Stimulated activated CD8-positive, alpha-beta memory T cell treated with anti-CD3 and anti-CD28 coated beads, Interleukin-12 subunit alpha, Interleukin-12 subunit beta, amount 100 ng/mL, for 1 hour (primary cell): ENCODE measurements at regions not wholly inside any gene's neighbourhood (a gene's known extent, or its start where the extent isn't known, plus 50 kb on each side); places are given as distances from the start of the nearest gene placed in this dataset.
"Not testable (repeated sequence)": the region's sequence is repeated elsewhere in the genome, so short reads cannot be mapped to it uniquely, and the experiment has no call there.

Source experiments
- DNase-seq: peaks from one replicate; pipeline ENCODE4 v3.0.0-alpha.2; 2020; ENCODE audit warnings: low read depth

DNA sequence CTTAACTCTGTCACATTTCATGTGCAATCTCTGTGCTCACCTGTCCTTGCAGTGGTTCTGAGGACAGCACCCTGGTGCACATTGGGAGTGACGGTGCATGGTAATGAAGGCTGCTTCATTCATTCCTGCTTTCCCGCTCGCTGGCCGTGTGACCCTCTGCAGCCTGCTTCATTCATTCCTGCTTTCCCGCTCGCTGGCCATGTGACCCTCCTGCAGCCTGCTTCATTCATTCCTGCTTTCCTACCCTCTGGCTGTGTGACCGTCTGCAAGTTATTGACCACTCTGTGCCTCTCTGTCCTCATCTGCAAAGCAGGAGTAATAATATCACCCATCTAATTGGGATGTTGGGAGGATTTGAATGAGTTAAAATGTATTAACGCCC is 189.1 kb upstream of the TMEM132C start:
- DNase-seq = no peak

DNA sequence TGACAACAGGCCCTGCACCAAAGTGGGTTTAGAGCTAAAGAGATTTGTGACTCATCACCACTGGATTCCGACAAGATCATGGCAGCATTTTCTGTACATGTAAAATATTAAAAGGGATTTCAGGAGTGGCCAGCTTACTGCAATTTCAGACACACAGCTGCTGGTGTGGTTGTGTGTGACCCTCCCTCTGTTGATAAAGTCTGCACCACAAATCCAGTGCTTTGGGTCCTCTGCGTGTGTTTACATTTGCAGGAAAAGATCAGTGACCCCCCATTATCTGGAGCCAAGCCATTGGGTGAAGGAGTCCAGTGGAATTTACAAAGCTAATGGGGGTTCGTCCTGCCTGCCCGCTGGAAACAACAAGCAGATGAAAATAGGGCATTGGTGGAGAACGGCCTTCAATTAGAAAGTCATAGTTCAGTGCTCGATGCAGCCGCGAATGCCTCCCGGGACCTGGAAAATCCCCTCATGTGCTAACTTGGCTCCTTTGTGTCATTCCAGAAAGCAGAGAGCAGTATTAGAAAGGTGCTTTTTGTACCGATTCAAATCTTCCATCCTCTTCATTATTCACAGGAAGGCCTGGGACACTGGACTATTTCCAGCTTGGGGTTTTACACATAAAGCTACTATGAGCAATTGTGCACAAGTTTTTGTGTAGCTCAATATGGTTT is 188.5 kb upstream of the TMEM132C start:
- DNase-seq = no peak

DNA sequence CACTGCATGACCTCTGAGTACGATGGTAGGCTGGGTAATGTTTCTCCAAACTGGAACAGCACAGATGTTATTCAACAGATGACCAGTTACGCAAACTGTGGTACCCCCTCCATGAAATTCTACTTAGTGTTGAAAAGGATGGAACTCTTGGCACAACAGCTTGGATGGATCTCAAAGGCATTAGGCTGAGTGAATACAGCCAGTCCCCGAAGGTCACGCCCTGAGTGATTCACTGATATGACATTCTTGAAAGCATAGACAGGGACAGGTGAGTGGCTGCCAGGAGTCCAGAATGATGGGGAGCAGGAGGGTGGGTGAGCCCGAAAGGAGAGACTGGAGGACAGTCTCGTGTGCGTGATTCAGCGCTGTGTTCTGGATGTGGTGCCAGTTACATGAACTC is 187.5 kb upstream of the TMEM132C start:
- no peak for DNase-seq

DNA sequence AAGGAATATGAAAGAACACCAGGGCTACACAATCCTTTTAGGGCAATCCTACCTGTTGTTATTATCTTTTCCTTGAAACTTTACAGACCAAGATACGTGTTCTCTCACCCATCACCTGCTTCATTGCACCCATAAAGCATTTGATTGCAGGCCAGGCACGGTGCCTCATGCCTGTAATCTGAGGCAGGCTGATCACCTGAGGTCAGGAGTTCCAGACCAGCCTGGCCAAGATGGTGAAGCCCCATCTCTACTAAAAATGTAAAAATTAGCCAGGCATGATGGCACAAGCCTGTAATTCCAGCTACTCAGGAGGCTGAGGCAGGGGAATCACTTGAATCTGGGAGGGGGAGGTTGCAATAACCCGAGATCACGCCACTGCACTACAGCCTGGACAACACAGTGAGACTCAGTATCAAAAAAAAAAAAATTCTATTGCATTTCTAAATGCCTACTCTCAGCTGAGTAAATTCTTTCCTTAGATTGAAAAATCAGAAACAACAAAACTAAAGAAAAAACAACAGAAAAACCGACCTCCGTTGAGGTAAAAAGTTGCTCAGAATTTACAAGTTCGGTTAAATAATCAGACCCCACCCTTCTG is 183.7 kb upstream of the TMEM132C start:
- no peak for DNase-seq

DNA sequence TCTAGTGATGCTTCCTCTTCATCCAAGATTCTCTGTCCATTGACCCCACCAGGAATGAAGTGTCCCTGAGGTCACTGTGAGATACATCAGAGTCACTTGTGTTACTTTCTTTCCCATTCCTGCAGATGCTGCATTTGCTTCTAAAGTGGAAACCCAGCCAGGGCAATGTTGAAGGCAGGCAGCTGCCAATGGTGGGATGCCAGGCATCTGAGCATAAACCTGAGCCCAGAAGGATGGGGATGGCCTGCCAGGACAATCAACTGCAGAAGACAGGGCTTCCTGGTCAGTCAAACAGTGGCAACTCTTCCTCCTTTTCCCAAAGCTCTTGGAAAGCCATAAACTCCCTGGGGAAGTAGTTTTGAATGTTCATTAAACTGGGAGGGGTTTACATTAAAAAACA is 178.0 kb upstream of the TMEM132C start:
- no peak for DNase-seq

DNA sequence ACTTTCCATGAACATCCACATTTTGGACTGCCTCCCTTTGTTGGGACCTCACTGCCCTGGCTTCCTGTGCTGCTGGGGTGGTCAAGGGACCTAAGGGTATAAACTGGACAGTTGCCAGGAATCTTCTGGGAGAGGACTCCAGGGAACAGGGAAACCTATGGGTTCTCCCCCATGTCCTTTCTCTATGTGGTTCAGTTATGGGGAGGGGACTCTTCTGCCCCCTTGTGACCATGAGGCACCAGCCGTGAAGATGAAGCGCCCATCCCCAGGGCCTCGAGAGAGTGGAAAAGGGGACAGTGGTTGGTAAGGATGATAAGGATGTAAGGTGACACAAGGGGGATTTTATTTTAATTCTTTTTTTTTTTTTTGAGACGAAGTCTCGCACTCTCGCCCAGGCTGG is 177.0 kb upstream of the TMEM132C start:
- DNase-seq = no peak

DNA sequence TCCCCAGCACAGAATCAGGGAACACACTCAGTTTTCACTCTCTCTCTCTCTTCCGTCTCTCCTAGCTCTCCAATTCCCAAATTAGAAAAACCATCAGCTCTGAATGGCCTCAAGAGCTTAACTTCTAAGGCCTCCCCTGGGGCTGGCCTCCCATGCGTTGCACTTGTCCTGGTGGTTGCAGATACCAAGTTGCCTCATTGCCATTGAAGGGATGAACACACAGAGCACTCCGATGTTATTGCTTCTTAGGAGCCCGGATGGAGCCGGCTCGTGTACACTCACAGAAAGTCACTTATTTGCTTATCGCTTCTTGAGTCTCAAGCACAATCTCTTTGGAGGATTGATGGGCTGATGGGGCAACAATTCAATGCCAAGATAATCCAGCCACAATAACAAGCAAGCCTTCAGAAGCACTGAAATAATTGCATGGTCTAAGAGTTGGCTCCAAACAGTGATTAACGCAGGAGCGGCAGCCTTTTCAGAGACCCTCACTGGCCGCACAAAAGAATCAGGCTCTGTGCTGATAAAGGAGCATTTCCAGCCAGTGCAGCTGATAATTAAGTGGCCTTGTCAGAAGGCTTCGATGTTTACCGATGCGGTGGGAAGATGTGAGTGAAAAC is 175.8 kb upstream of the TMEM132C start:
- DNase-seq = no peak

DNA sequence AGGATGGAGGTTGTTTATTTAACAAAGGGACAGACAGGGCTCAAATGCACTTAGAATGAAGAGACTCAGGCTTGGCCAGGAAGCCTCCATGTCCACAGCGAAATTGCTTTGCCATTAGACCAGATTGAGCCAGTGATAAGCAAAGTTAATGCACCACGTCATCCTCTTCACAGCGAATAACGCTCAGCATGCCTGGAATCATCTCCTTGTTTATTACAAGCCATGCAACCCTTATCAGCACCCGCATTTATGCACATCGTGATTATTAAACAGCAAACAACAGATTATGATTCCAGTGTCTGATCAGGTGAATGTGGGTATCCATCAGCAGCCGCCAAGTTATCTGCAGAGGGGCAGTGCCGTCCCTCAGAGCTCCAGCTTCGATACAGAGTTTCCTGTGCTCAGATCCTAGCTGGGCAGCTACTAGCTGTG is 175.0 kb upstream of the TMEM132C start:
- no peak for DNase-seq

DNA sequence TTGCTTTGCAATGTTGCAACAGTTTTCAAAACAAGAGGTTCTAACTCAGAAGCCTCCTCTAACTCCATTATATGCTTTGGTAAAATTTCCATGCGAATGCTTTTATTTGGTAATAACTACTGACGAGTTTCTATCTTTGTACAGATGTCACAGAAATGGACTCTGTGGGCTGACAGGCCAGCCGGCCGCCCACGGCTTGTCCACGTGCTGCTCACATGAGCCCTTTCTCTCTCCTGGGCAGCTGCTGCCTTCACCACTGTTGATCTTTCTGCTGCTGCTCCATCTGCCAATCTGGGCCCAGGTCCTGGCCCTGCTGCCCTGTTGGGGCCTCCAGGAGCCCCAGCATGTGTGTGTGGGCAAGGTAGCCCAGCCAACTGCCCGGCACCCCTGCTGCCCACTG is 168.2 kb upstream of the TMEM132C start:
- no peak for DNase-seq

DNA sequence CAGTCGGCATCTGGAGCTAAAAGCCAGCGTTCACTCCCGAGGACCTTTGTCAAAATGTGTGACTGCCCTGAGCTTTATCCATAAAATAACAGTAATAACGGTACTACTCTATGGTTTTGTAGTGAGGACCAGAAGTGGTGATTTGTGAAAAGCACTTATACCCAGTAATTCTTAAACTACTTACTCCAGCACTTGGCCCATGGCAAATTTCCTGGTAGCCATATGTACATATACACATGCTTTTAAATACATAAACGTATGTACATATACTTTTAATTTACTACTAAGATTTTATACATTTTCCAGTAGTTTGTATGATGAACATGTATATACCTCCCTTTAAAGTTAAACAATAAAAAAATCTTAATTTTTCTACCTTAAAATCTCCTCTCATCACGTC is 163.8 kb upstream of the TMEM132C start:
- DNase-seq = no peak

DNA sequence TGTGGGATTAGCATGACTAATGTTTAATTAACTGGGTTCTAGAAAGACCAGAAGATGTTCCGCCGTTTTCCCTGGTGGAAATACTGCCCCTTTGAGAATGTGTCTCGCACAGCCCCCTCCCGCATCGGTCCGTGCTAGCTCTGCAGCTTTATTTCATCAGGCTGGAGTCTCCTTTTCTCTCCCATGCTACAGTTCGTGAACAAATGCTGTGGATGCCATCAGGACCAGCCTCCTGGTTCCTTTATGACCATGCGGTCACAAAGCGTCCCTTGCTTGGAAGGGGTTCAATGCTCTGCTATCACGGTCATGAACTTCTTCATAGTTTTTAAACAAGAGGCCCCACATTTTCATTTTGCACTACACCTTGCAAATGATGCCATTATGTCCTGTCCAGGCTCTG is 157.7 kb upstream of the TMEM132C start:
- no peak for DNase-seq

DNA sequence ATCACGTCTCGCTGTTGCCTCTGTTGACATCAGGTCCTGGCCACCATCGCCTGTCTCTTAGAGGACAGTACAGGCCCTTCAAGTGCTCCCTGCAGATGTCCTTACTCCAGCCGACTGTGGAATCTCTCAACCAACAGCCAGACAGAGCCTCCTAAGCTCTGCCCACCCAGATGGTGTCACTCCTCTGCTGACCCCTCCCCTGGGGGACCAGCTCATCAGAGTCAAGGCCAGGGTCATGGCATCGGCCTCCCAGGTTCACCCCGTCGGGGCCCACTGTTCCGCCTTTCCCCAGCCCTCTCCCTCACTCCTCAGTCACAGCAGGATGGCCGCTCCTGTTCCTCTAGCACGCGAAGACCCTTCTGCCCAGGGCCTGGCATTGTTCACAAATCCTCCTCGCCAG is 157.3 kb upstream of the TMEM132C start:
- no peak for DNase-seq

DNA sequence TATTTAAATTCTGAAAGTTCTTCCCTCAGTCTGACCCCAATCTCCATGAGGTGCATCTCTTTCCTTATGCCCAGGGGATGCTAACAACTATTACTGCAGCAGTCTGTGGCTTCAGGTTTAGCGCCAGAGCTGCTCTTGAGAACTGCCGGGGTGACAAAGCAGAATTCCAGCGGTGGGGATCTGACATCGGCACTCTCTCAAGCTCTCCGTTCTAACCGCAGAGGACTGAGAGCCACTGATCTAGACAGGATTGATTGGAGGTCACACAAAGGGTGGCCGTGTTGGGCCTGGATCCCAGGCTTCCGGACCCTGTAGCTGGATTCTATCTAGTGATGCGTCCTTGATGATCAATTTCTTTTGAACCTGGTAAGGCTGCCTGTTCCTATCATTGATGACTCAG is 155.6 kb upstream of the TMEM132C start:
- no peak for DNase-seq

DNA sequence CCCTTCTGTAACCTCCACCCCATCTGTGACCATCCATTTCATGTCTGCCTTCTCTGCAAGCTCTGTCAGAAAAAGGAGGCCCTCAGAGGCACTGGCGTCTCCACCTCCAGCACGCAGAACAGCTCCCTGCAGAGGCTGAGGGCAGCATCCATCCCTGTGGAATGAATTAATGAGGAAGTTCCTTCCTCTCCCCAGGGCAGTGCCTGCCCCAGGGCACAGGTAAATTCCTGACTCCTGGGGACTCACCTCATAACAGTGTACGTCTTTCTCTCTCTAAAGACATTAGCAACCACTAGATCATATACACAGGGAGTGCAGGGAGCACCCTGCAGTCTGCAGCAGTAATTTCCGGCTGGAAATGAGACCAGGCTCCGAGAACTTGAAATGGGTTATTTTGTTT is 155.0 kb upstream of the TMEM132C start:
- DNase-seq = no peak

DNA sequence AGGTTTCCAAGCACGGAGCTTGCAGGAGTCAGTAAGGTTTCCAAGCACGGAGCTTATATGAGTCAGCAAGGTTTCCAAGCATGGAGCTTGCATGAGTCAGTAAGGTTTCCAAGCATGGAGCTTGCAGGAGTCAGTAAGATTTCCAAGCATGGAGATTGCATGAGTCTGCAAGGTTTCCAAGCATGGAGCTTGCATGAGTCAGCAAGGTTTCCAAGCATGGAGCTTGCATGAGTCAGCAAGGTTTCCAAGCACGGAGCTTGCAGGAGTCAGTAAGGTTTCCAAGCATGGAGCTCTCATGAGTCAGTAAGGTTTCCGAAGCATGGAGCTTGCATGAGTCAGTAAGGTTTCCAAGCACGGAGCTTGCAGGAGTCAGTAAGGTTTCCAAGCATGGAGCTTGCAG is 153.7 kb upstream of the TMEM132C start:
- not testable (repeated sequence) for DNase-seq

DNA sequence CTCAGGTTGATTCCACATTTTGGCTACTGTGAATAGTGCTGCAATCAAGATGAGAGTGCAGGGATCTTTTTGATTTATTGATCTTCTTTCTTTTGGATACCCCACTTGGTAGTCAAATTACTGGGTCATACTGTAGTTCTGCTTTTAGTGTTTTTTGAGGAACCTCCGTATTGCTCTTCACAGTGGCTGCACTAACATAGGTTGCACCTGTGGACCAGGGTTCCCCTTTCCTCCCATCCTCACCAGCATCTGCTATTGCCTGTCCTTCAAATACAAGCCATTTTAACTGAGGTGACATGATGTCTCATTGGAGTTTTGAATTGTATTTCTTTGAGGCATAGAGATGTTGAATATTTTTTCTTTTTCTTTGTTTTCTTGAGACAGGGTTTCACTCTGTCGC is 152.5 kb upstream of the TMEM132C start:
- no peak for DNase-seq

DNA sequence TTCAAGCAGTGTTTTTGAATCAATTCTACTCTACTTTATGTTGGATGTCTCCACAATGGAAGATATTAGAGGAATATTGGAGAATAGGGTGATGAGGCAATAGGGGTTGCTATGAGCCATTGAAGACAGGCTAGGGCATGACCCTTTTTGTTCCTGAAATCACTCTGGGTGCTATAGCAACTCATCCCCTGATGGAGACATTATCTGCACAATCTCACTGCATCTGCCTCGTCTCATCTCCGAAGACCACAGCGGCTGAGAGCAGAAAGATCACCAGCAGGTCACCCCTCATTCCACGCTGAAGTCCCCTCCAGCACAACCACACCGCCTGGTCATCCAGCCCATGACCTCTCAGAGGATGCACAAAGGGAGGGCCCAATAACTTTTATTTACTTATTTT is 150.4 kb upstream of the TMEM132C start:
- DNase-seq = no peak

DNA sequence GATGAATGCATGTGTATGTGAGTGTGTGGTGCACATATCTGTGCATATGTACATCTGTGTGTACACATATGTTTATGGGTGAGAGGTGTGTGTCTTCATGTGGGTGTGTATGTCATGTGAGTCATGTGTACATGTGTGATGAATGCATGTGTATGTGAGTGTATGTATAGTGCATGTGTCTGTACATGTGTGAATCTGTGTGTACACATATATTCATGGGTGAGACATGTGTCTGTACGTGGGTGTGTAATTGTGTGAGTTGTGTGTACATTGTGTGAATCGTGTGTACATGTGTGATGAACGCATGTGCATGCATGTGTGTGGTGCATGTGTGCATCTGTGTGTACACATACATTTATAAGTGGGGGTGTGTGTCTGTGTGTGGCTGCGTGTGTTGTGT is 146.9 kb upstream of the TMEM132C start:
- DNase-seq = no peak

DNA sequence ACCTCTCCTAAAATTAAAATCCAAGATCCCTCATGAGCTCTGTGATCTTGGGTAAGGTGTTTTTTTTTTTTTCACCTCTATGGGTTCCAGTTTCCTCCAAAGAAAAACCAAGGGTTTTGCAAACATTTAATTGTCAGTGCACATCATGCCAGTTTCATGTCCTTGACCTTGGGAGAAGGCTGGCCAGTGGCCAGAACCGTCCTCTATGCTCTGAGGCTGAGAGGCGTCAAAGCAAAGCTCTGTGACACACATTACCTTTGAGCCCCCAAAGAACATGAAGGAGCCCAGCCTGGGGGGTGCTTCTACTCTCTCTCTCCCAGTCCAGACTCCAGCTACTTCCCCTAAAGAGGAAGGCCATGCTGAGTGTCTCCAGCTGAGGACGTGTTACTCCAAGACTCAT is 145.5 kb upstream of the TMEM132C start:
- DNase-seq = no peak

DNA sequence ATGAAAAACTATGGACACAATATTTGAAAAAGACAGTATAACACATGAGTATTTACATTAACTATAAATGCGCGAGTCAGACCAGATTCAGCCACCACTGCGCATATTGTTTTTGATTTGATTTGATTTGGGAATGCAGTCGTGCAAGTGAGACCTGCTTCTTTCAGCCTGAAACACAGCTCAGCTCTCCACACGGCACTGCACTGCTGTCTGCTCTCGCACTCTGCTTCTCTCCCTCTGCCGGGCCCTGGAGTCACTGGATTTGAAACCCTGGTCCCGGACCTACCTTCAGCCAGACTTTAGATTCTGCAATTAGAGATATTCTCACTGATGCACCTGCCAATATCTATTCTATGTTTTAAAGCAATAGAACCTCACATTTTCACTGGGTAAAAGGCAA is 143.9 kb upstream of the TMEM132C start:
- no peak for DNase-seq

DNA sequence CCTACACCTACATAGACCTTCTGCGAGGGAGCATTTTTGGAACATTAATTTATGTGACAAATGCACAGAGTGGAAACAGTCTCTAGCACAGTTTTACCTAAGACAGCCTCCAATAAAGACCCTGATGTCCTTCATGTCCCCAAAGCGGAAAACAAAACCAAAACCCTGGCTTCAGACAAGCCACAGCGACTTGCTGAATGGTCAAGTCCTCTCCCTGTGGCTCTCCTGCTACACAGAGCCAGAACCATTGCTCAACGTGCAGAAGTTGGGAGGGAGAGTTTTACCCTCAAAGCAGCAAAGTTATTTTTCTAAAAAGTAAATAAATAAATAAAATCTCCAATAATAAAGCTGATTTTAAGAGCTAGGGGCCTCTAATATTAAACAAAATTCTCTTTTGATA is 135.0 kb upstream of the TMEM132C start:
- no peak for DNase-seq

DNA sequence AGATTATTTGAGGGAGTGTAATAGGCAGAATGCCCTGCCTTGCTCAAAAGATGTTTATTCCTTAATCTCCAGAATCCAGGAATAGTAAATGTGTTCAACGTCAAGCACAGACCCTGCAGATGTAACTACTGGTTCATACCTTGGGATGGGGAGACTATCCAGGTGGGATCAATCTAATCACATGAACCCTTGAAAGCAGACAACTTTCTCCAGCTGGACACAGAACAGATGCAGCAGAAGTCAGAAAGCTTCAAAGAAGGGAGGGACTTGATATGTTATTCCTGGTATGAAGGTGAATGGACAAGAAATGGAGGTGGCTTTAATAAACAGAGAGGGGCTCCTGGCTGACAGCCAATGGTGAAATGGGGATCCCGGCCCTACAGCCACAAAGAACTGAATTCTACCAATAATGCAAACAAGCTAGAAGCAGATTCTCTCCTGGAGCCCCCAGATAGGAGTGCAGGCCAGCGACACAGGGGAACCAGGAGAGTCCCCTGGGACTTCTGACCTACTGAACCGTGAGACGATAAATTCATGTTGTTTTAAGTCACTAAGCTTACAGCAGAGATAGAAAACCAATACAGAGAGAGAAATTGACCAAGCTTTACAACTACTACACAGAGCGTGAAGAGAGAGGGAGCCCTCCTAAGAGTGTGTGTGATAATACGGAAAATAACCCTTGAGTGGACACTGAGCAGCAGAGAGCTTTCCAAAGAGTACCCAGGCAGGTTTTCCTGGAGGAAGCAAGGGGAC is 133.5 kb upstream of the TMEM132C start:
- no peak for DNase-seq

DNA sequence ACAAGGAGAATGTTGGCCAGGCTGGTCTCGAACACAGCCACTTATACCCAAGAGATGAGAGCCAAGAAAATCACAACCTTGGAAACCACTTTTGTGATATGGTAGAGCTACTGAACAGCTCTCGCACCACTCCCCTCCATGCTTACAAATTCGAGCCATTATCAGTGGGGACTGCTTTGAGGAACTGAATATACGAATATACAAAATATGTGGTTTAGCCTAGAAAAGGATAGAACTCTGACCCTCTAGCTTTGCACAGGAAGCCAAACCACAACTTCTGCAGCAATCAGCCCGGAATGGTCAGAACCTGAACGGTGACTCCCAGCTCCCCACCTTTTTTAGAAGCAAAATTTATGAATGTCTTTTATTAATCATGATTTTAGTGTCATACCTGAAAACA is 129.8 kb upstream of the TMEM132C start:
- no peak for DNase-seq
